HepG2 (cell line): ENCODE measurements at regions not wholly inside any gene's neighbourhood (a gene's known extent, or its start where the extent isn't known, plus 50 kb on each side); places are given as distances from the start of the nearest gene placed in this dataset.

Experiments used
- ATAC-seq: fragments of 200-7000 bp; cut with Tn5 transposase; 3 replicates; pipeline ENCODE4 v1.9.1; 2020; ENCODE audit warnings: mild to moderate bottlenecking, moderate library complexity
- BruUV-seq: library from RNA; stranded (reverse); fragments of 400-500 nt; replicated peaks from 2 replicates; lab custom pipeline; 2021; lab: Mats Ljungman, UMichigan
- CTCF ChIA-PET: fragments of 300-600 bp; formaldehyde crosslinking; extraction: SDS; loops from one replicate; lab custom pipeline; 2021; ENCODE audit warnings: low total read pairs, inconsistent platforms, low intra/inter-chr PET ratio; lab: Yijun Ruan, JAX
- POLR2A ChIA-PET: fragments of 350-600 bp; sonication (Branson Sonifier 250); formaldehyde crosslinking; loops from one replicate; lab custom pipeline; 2020; ENCODE audit warnings: antibody characterized with exemption, inconsistent platforms; lab: Yijun Ruan, JAX
- DNase-seq: peaks from one replicate; pipeline ENCODE4 v3.0.0-alpha.2; 2015; ENCODE audit warnings: low spot score
- FAIRE-seq: peaks from 3 replicates; lab custom pipeline; 2011; peaks lifted over from hg19 to GRCh38; lab: Jason Lieb, UNC
- H2AFZ ChIP-seq: one replicate; pipeline ENCODE4 v1.6.1; 2011; ENCODE audit warnings: low read length, inconsistent platforms
- H3K27ac ChIP-seq: fragments of 300-600 bp; 3 replicates; pipeline ENCODE4 v1.8.0; 2011; ENCODE audit warnings: mixed run types, mild to moderate bottlenecking, mixed read lengths, low read length, inconsistent platforms; ENCODE audit not compliant: insufficient read depth; ENCODE audit errors: extremely low read length
- H3K27me3 ChIP-seq, 2 experiments: fragments of 200-600 bp in 1 of 2; 2 replicates in 1 of 2; 3 replicates in 1 of 2; pipeline versions ENCODE4 v1.6.0 to v1.8.0; 2011; ENCODE audit warnings: low read length in 2 of 2, mild to moderate bottlenecking in 2 of 2, moderate library complexity in 2 of 2, inconsistent platforms in 1 of 2; ENCODE audit not compliant: insufficient read depth in 2 of 2, control insufficient read depth in 1 of 2
- H3K36me3 ChIP-seq, 2 experiments: fragments of 200-600 bp in 1 of 2; replicated peaks in 1 of 2; 2 replicates in 1 of 2; 3 replicates in 1 of 2; pipeline versions ENCODE4 v1.5.1 to v1.8.0; 2011; ENCODE audit warnings: low read length in 2 of 2, inconsistent platforms in 1 of 2; ENCODE audit not compliant: insufficient read depth in 2 of 2, control insufficient read depth in 1 of 2
- H3K4me1 ChIP-seq: 2 replicates; pipeline ENCODE4 v1.5.1; 2012; ENCODE audit warnings: low read length, inconsistent platforms; ENCODE audit not compliant: insufficient read depth
- H3K4me2 ChIP-seq: 2 replicates; pipeline ENCODE4 v1.6.0; 2011; ENCODE audit warnings: low read depth, low read length, inconsistent platforms
- H3K4me3 ChIP-seq, 3 experiments: fragments of 200-600 bp in 1 of 3; sonication (generic), shearing (Covaris generic) in 1 of 3; replicated peaks in 1 of 3; 2 replicates each; pipeline ENCODE4 v1.5.1; 2011 to 2016; ENCODE audit warnings: low read length in 3 of 3, inconsistent platforms in 2 of 3, low read depth in 2 of 3, mild to moderate bottlenecking in 2 of 3, control low read depth in 1 of 3, mixed read lengths in 1 of 3; ENCODE audit not compliant: insufficient read depth in 1 of 3
- H3K79me2 ChIP-seq: one replicate; pipeline ENCODE4 v1.6.1; 2011; ENCODE audit warnings: low read length, inconsistent platforms; ENCODE audit not compliant: insufficient read depth
- H3K9ac ChIP-seq: 2 replicates; pipeline ENCODE4 v1.6.0; 2011; ENCODE audit warnings: mild to moderate bottlenecking, low read depth, low read length, inconsistent platforms; ENCODE audit not compliant: insufficient read depth
- H3K9me3 ChIP-seq: 2 replicates; pipeline ENCODE4 v1.5.1; 2012; ENCODE audit warnings: mild to moderate bottlenecking, low read length
- H4K20me1 ChIP-seq: 2 replicates; pipeline ENCODE4 v1.6.0; 2011; ENCODE audit warnings: inconsistent platforms, mild to moderate bottlenecking, low read length, moderate library complexity; ENCODE audit not compliant: insufficient read depth
- ATF7 ChIP-seq, 2 experiments: fragments of 450-650 bp in 1 of 2; sonication (generic) in 1 of 2; formaldehyde crosslinking in 1 of 2; IDR thresholded peaks; 2 replicates each; pipeline versions ENCODE4 v1.4.0 to v1.6.1; 2016 to 2020; ENCODE audit warnings: antibody characterized with exemption in 1 of 2, mild to moderate bottlenecking in 1 of 2, missing genetic modification reagents in 1 of 2
- CERS6 ChIP-seq: sonication (generic); formaldehyde crosslinking; IDR thresholded peaks from 2 replicates; pipeline ENCODE4 v1.5.0; 2020; ENCODE audit warnings: missing genetic modification reagents
- HNF4A ChIP-seq: sonication (generic); formaldehyde crosslinking; IDR thresholded peaks from 2 replicates; pipeline ENCODE4 v1.4.0; 2020; ENCODE audit warnings: missing genetic modification reagents
- ISL2 ChIP-seq: sonication (generic); formaldehyde crosslinking; IDR thresholded peaks from 2 replicates; pipeline ENCODE4 v1.5.0; 2020; ENCODE audit warnings: missing genetic modification reagents
- MBD4 ChIP-seq: IDR thresholded peaks from 2 replicates; pipeline ENCODE4 v1.6.1; 2012; ENCODE audit warnings: low read length, inconsistent platforms, borderline replicate concordance
- MEF2D ChIP-seq: sonication (generic); formaldehyde crosslinking; IDR thresholded peaks from 2 replicates; pipeline ENCODE4 v1.5.1; 2020; ENCODE audit warnings: mild to moderate bottlenecking, missing genetic modification reagents
- NFRKB ChIP-seq: fragments of 450-650 bp; IDR thresholded peaks from 2 replicates; pipeline ENCODE4 v1.6.1; 2017
- ONECUT2 ChIP-seq: sonication (generic); formaldehyde crosslinking; IDR thresholded peaks from 2 replicates; pipeline ENCODE4 v1.4.0; 2020; ENCODE audit warnings: missing genetic modification reagents
- POLR2G ChIP-seq: fragments of 200-400 bp; formaldehyde crosslinking; IDR thresholded peaks from 2 replicates; pipeline ENCODE4 v1.6.1; 2018; ENCODE audit warnings: mild to moderate bottlenecking, low read depth, low read length, moderate library complexity
- PRDM4 ChIP-seq: sonication (generic); formaldehyde crosslinking; IDR thresholded peaks from 2 replicates; pipeline ENCODE4 v1.9.0; 2021; ENCODE audit warnings: missing genetic modification reagents, borderline replicate concordance
- RBAK ChIP-seq: sonication (generic); formaldehyde crosslinking; IDR thresholded peaks from 2 replicates; pipeline ENCODE4 v1.5.1; 2020; ENCODE audit warnings: mild to moderate bottlenecking, missing genetic modification reagents
- TFE3 ChIP-seq: IDR thresholded peaks from 2 replicates; pipeline ENCODE4 v1.6.1; 2016
- ZFP37 ChIP-seq: sonication (generic); formaldehyde crosslinking; IDR thresholded peaks from 2 replicates; pipeline ENCODE4 v1.4.0; 2020; ENCODE audit warnings: missing genetic modification reagents, borderline replicate concordance
- ZNF558 ChIP-seq: sonication (generic); formaldehyde crosslinking; IDR thresholded peaks from 2 replicates; pipeline ENCODE4 v1.9.0; 2022; ENCODE audit warnings: mild to moderate bottlenecking, missing genetic modification reagents, borderline replicate concordance
- ZNF782 ChIP-seq: sonication (generic); formaldehyde crosslinking; IDR thresholded peaks from 2 replicates; pipeline ENCODE4 v1.4.0; 2020; ENCODE audit warnings: missing genetic modification reagents, mild to moderate bottlenecking, borderline replicate concordance
- WGBS: methylation state at CpG from one replicate; pipeline ENCODE4 v1.1.6; 2017; ENCODE audit warnings: low lambda C conversion rate; 5-methylcytosine and 5-hydroxymethylcytosine counted together
- in situ Hi-C: cut with HindIII; loops from 2 replicates; pipeline ENCODE4 v1.10.0; 2017; ENCODE audit warnings: low pct_unique_long_range_greater_than_20kb; ENCODE audit not compliant: extremely low pct_ligation_motif_present
- intact Hi-C: fragments of 100-400 bp; cut with micrococcal nuclease; formaldehyde crosslinking; loops from one replicate; pipeline ENCODE4 v1.10.0; 2022; ENCODE audit not compliant: unreplicated experiment
- TF ChIP-seq, protein P1 (sequence below): sonication (generic); formaldehyde crosslinking; IDR thresholded peaks from 2 replicates; pipeline ENCODE4 v1.5.1; 2020; ENCODE audit warnings: missing genetic modification reagents, mild to moderate bottlenecking, borderline replicate concordance

DNA sequence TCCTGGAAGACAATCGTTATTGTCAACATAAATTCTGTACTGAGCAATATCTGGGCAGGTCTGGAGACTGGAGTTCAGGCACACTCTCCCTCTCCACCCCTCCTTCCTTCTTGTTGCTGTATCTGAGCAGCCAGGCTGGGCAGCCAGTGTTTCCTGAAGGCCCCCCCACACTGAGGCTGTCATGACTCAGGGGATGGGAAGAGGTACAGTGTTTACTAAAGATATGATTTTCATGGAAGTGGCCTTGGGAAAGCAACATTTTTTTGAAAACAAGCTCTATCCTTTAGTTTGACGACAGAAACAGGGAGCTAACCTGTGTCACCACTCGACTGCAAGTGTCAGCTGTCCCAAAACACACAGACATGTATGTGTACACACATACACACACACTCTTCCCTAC is 1485.4 kb upstream of the TMEM132C start:
- H4K20me1 ChIP-seq, result no peaks in the 10 kb centered on the region
- no peak overlapping the region for H3K4me2 ChIP-seq
- ATAC-seq (no peak), FAIRE-seq (no peak), DNase-seq (no peak)
- H3K27me3 ChIP-seq, result no peaks in the 10 kb centered on the region
- POLR2A ChIA-PET, result no interaction called here
- TF ChIP-seq MBD4, result no peak
- TF ChIP-seq POLR2G, result no peak
- TF ChIP-seq CERS6, result no peak
- no peak for TF ChIP-seq RBAK (CRISPR knock-in tag)
- TF ChIP-seq, protein P1, sequence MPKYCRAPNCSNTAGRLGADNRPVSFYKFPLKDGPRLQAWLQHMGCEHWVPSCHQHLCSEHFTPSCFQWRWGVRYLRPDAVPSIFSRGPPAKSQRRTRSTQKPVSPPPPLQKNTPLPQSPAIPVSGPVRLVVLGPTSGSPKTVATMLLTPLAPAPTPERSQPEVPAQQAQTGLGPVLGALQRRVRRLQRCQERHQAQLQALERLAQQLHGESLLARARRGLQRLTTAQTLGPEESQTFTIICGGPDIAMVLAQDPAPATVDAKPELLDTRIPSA (CRISPR knock-in tag), result no peak
- TF ChIP-seq ZFP37 (CRISPR knock-in tag), result no peak
- TF ChIP-seq PRDM4 (CRISPR knock-in tag), result no peak
- TF ChIP-seq ONECUT2, result no peak
- TF ChIP-seq ATF7 (IDR thresholded peaks at IDR 0.05), result no peak
- TF ChIP-seq ATF7 (CRISPR knock-in tag; IDR thresholded peaks at IDR 0.05), result no peak
- no peak for TF ChIP-seq HNF4A (CRISPR knock-in tag)
- TF ChIP-seq TFE3 (CRISPR knock-in tag), result no peak
- no peak for TF ChIP-seq MEF2D (CRISPR knock-in tag)
- TF ChIP-seq ISL2 (CRISPR knock-in tag), result no peak
- no peak for TF ChIP-seq ZNF782 (CRISPR knock-in tag)
- no peak for TF ChIP-seq NFRKB
- TF ChIP-seq ZNF558, result no peak
- no peaks in the 10 kb centered on the region for H3K4me1 ChIP-seq
- BruUV-seq, result no TSS peak
- H3K9ac ChIP-seq, result no peak overlapping the region
- in situ Hi-C loops (no loop called here), intact Hi-C loops (loop anchor here (10.0 kb wide), 1 partner anchor 593 kb away; no protein-coding TSS in a partner anchor)
- WGBS, result 0% methylated on average over 3 of the region's 3 CpGs
- no peak overlapping the region for H3K27ac ChIP-seq
- no peak overlapping the region for H2AFZ ChIP-seq
- CTCF ChIA-PET, result no interaction called here
- no peaks in the 10 kb centered on the region for H3K79me2 ChIP-seq
- H3K4me3 ChIP-seq, result no peak overlapping the region
- peaks cover 16% of the 10 kb centered on the region for H3K9me3 ChIP-seq
- H3K36me3 ChIP-seq, result no peaks in the 10 kb centered on the region
